GM23248 (cell line): ENCODE measurements at regions not wholly inside any gene's neighbourhood (a gene's known extent, or its start where the extent isn't known, plus 50 kb on each side); places are given as distances from the start of the nearest gene placed in this dataset.

Experiments used
- EZH2 ChIP-seq: fragments of 200-600 bp; sonication (generic); IDR thresholded peaks from 2 replicates; pipeline ENCODE4 v1.6.1; 2018; ENCODE audit warnings: antibody characterized with exemption, mild to moderate bottlenecking; ENCODE audit not compliant: insufficient read depth, poor library complexity, severe bottlenecking
- EZH2phosphoT487 ChIP-seq: fragments of 200-600 bp; sonication (generic); IDR thresholded peaks from 2 replicates; pipeline ENCODE4 v1.6.1; 2018; ENCODE audit warnings: antibody characterized with exemption, moderate library complexity, mild to moderate bottlenecking, low read depth; ENCODE audit not compliant: insufficient read depth

GRCh38 chr13:74647211-74647610, 513.0 kb upstream of the KLF12 start:
- TF ChIP-seq EZH2 (no peak), EZH2phosphoT487 (no peak)
